Activated CD4-positive, alpha-beta T cell treated with anti-CD3 and anti-CD28 coated beads for 4 hours (primary cell): ENCODE measurements at regions not wholly inside any gene's neighbourhood (a gene's known extent, or its start where the extent isn't known, plus 50 kb on each side); places are given as distances from the start of the nearest gene placed in this dataset.

Source experiments
- DNase-seq, 2 donors: peaks; one replicate each; pipeline ENCODE4 v3.0.0-alpha.2; 2020

GRCh38 chr20:21033817-21034216 lies 72.3 kb downstream of the LINC00237 start:
- no peak for DNase-seq

- DNase-seq: no peak
These were observed 74.5 kb downstream of the LINC00237 start for GRCh38 chr20:21031666-21032065.

DNA sequence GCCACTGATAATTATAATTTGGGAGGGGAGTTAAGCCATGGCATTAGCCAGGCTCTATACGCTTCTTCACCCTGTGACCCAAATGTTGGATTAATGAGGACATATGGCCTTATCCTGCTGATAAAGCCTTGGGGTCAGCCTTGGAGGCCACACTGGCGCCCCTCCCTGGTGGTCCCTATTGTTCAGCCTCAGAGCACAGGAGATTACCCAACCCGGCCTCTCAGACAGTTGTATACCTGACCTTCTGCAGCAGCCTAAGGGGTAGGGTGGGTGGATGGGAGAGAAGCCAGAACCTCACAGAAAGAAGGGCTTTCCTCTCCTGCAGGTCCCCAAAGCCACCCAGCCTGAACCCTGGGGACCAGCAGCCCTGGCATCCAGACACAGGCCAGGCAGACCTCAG lies 76.8 kb downstream of the LINC00237 start:
- no peak for DNase-seq

GRCh38 chr20:21028921-21029320 lies 77.2 kb downstream of the LINC00237 start:
- no peak for DNase-seq

DNA sequence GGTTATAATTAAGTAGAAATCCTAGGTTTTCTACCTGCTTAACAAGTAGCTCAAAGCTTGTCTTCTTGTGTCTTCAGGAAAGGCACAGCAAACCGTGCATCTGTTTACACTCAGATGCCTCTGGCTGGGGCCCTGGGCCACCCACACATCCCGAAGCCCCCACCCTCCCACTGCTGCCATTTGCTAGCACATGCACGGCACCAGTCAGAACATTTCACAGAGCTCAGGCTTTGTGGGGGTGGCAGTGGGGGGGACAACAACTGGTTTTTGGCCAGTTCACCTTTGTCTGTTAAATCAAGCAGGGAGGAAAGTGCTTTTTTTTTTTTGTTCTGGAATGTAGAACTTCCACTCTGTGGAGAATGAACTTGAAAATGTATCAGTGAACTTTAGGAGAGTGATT lies 77.7 kb downstream of the LINC00237 start:
- DNase-seq: no peak

GRCh38 chr20:21027569-21027968 lies 78.6 kb downstream of the LINC00237 start:
- DNase-seq: no peak

GRCh38 chr20:21026951-21027350 lies 79.2 kb downstream of the LINC00237 start:
- no peak for DNase-seq

DNA sequence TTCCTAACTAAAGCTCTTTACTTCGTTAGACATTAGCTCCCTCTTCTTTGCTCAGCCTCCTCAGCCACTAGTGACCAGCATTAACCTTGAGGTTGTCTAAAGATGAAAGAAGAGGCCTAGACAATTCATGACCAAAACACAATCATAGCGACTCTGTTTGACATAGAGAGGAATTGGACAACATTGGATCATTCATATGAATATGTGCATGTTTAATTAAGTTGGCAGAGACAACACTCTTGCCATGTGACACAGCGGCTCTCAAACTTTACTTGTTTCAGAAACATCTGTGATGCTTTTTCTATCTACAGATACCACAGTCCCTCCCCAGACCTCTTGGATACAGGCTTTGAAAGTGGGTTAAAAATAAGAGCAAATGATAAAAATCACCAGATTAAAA lies 81.7 kb downstream of the LINC00237 start:
- DNase-seq: no peak

DNA sequence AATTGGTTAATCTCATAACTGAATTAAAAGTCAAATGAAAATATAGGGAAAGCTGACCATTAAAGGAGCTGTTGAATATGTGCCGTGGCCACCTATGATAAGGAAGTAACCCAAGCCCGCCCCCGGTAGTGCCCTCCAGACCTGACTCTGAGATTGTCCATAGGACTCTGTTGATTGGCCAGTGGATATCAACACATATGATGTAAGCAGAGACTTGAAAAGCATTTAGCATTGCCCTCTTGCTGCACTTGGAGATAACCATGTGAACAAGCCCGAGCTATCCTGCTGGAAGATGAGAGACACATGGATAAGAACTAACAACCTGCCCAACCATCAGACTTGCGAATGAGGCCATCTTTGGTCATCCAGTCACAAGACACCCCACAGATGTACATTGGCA lies 83.2 kb downstream of the LINC00237 start:
- DNase-seq: no peak

GRCh38 chr20:21021472-21021790 lies 84.7 kb downstream of the LINC00237 start:
- DNase-seq: no peak

DNA sequence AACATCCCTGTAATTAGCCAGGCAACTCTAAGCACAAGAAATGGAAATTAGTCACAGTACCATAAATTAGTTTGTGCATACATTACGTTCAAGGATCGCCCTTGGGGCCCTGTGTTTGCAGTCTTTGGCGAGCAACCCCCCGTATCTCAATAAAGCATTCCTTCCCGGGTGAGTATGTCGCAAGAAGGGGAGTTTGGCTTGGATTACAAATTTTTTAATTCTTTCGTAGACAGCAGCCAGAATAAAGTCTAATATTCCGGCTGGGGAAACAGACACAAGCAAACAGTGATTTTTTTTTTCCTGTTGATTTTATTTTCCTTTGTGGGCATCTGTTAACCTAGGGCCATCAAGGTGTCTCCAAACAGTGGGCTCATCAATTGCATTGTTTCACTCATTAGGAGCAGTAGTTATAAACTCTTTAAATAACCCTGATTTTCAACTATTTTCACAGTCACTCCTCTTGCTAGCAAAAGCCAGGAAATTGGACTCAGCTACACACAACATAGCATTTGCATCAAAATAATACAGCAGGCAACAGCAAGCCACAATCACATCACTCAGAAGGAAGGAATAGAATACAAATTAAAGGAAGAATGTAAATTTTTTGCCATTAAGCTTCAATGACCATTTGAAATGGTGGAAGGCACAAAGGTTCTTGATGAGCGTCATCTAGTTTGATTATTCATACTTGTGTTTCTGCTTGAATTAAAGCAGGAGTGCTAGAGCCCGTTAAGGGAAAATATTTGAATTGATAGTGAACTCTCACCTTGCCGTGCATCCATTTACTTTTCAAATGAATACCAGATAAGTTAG lies 85.3 kb downstream of the LINC00237 start:
- no peak for DNase-seq

DNA sequence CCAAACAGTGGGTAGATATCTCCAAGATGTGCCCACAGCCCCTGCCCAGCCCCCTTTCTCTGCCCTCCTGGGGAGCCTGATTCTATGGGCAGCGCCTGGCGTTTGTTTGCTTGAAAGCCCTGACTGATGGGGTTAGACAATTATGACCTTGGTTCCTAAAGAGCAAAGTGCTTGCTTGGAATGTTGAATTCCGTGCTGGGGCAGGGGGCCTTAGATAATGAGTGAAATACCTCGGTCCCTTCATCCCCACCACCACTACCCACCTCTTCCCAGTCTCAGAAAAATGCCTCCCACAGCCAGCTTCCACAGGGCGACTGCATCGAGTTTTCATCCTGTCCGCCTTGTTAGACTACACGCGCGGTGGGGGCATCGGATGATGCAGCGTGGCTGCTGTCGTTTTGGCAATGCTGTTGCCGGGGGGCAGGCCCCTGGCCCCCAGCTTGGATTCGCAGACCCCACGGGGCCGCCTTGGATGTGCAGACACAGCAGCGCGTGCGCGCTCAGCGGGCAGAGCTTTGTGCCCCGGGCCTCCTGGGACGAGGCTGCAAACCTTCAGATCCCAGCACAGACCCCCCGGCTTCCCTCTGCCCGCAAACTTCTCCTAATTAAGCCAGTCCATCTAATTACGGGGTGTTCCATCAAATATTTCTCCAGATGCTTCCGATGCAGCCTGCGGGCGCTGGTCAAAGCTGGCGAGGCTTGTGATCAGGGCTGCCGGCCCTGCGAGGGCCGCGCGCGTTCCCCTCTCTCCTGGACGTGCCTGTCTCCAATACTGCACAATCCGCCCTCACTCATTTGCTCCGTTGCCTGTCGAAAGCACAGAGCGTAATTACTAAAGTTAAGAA lies 86.1 kb downstream of the LINC00237 start:
- DNase-seq: no peak

GRCh38 chr20:21019468-21019813 lies 86.7 kb downstream of the LINC00237 start:
- DNase-seq: no peak

GRCh38 chr20:21018576-21018975 lies 87.6 kb downstream of the LINC00237 start:
- DNase-seq: no peak

DNA sequence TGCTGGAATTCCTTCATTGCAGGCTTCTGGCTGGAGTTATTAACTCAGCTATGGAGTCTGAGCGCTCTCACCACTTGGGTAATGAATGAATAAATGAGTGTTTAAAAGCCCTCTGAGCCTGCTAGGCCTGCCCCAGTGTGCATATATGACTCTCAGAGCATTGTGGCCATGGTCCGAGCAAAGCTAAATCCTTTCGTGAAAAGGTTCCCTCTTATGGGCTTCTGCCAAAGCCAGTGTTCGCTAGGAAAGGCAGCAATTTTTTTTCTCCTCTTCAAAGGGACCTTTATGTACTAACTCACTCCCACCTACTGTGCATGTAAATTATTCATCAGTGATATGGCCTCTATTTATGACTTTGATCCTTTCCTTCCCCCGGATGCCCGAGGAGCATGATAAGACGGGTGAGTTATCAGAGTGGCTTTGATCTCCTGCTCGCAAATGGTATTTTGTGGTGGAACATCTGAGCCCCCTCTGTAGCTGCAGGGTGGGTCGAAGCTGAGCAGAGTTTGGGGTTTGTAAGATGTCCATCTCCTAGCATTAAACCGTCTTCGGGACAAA lies 88.6 kb downstream of the LINC00237 start:
- no peak for DNase-seq

DNA sequence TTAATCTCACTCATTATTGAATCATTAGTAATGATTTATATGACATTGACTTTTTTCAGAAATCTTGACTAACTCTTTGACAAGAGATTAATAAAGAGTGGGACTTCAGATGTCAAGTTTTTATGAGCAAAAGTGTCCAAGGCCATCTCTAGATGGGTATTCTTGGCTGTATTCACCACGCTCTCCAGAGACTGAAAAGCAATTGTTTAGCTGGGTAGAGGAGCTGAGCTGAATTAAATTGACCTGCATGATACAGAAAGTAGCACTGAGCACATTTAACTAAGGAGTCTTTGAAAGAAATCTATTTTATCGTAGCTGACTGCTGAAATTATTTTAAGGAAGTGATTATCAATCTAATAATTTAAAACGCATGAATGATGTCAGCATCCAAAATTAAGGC lies 89.4 kb downstream of the LINC00237 start:
- no peak for DNase-seq

- DNase-seq: no peak
These were observed 91.6 kb downstream of the LINC00237 start for GRCh38 chr20:21014528-21014927.

DNA sequence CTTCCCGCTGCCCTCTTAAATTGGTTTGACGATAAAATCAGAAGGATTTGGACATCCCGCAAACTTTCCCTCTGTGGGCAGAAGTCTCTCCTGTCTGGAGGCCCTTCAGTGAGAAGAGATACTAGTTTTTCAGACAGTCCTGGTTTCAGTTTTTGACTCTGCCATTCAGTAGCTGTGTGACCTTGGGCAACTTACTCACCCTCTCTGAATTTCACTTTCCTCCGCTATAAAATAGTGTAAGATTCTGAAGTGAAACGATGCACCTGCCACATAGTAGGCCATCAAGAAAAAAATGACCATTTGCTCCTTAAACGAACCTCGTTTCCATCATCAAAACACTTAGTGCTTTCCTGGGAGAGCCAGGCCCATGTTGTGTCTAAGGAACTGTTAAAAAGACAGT lies 97.2 kb downstream of the LINC00237 start:
- no peak for DNase-seq

DNA sequence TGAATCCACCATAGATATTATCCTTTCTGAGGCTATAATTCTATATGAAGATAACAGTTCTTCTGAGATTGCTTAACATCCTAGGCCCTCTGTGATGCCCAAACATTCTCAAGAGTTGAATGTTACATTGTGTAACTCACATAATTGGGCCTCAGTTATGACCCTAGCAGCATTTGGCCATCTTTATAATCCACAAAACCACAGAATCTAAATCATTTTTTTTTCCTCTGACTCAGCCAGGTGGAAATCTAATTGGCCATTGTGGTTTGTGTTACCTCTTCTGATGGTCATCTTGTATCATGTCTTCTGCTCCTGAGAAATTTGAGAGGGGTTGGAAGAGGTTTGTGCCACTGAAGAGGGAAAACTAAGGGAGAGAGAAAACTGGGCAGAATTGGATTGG lies 99.5 kb downstream of the LINC00237 start:
- no peak for DNase-seq

DNA sequence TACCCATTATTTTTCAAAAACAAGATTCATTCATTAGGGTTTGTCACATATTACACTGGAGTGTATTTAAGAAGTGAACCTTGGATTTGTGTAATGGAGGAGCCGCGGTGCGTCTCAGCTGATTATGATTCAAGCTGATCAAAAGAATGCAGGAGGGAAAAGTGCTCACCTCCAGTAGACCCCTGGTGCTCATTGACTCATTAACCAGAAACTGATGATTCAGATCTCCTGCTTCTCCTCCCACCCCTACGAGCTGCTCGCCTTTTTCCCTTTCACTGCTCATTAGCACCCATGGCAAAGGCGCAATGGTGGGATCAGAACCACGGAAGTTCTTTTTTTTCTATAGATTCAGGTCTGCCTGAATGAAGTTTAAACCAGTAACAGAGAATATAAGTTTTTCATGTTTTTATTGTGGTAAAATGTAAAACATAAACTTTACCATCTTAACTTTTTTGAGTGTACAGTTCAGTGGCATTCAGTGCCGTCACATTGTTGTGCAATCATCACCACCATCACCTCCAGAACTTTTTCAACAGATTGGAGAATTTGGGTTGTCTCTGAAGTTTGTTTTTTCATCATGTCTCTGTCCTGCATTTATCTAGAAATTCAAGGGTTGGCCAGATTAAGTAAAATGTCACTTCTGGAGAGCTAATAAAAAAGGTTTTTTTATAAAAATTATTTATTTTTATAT lies 101.6 kb downstream of the LINC00237 start:
- DNase-seq: no peak

DNA sequence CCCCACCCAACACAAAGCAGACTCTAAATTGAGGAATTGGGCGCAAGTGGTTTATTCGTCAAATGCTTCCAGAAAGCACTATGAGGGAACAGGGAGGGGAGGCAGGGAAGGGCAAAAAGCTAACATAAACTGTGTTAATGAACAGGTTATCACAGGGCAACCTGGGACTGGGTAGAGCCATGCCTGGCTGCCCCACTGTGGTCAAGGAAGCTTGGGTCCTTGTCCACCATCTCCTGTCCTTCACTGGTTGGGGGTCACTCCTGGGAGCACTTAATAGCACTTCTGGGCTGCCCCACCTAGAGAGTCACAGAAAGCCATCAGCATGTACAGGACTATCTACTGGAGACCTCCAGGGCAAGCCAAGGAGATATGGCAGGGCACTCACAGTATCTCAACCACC lies 102.3 kb downstream of the LINC00237 start:
- no peak for DNase-seq

- no peak for DNase-seq
These were observed 103.7 kb downstream of the LINC00237 start for GRCh38 chr20:21002486-21002885.

- DNase-seq: no peak
These were observed 112.8 kb downstream of the LINC00237 start for GRCh38 chr20:20993372-20993771.
